ENCODE measurements at regions not wholly inside any gene's neighbourhood (a gene's known extent, or its start where the extent isn't known, plus 50 kb on each side); places are given as distances from the start of the nearest gene placed in this dataset.

GRCh38 chr5:118193194-118193905, 795.0 kb downstream of the DTWD2 start:
- no peaks in the 10 kb centered on the region for H3K4me1 ChIP-seq (ENCODE audit: control insufficient read depth, extremely low read depth, insufficient read depth, low read length)
- no peaks in the 10 kb centered on the region for H3K9me1 ChIP-seq (ENCODE audit: control insufficient read depth, extremely low read depth, insufficient read depth, low read length)
- H4K20me1 ChIP-seq (ENCODE audit: control insufficient read depth, extremely low read depth, insufficient read depth, low read length) = no peaks in the 10 kb centered on the region
- H3K9me3 ChIP-seq (ENCODE audit: control insufficient read depth, low read depth, low read length) = no peaks in the 10 kb centered on the region
- H2AFZ ChIP-seq (ENCODE audit: control insufficient read depth, low read length) = no peak overlapping the region
- dilution Hi-C loops (cut with MboI; ENCODE audit: extremely low pct_ligation_motif_present, low sequenced_read_pairs) = no loop called here
- H3K4me3 ChIP-seq (ENCODE audit: control insufficient read depth in 2 of 3, extremely low read depth in 1 of 3, insufficient read depth in 2 of 3, low read depth in 1 of 3, low read length in 3 of 3) = no peak overlapping the region
- H3K4me2 ChIP-seq (ENCODE audit: control insufficient read depth, extremely low read depth, insufficient read depth, low read depth, low read length) = no peak overlapping the region
- H3K9ac ChIP-seq (ENCODE audit: control insufficient read depth, extremely low read depth, insufficient read depth, low read length) = no peak overlapping the region
- H3K27me3 ChIP-seq (ENCODE audit: control insufficient read depth, extremely low read depth, insufficient read depth, low read length) = no peaks in the 10 kb centered on the region
- TF ChIP-seq EZH2 (IDR thresholded peaks at IDR 0.05; ENCODE audit: low read length) (no peak), CTCF (optimal IDR thresholded peaks at IDR 0.05 in 1 of 3, IDR thresholded peaks at IDR 0.05 in 1 of 3, conservative IDR thresholded peaks at IDR 0.05 in 1 of 3; ENCODE audit: extremely low read depth in 1 of 3, insufficient read depth in 2 of 3, low read length in 3 of 3) (no peak)
- no peak overlapping the region for H3K27ac ChIP-seq (ENCODE audit: control insufficient read depth, insufficient read depth, low read length)
- H3K79me2 ChIP-seq (ENCODE audit: control insufficient read depth, insufficient read depth, low read length) = no peaks in the 10 kb centered on the region
- no peak for FAIRE-seq
- no peaks in the 10 kb centered on the region for H3K36me3 ChIP-seq (ENCODE audit: control insufficient read depth in 2 of 2, extremely low read depth in 1 of 2, insufficient read depth in 2 of 2, low read length in 2 of 2)
- DNase-seq (ENCODE audit: low read depth, low spot score) = no peak

GRCh38 chr5:118185018-118185417, 803.3 kb downstream of the DTWD2 start:
- no peak overlapping the region for H3K4me2 ChIP-seq (ENCODE audit: control insufficient read depth, extremely low read depth, insufficient read depth, low read depth, low read length)
- H3K9ac ChIP-seq (ENCODE audit: control insufficient read depth, extremely low read depth, insufficient read depth, low read length) = no peak overlapping the region
- no peaks in the 10 kb centered on the region for H3K36me3 ChIP-seq (ENCODE audit: control insufficient read depth in 2 of 2, extremely low read depth in 1 of 2, insufficient read depth in 2 of 2, low read length in 2 of 2)
- H3K27me3 ChIP-seq (ENCODE audit: control insufficient read depth, extremely low read depth, insufficient read depth, low read length) = no peaks in the 10 kb centered on the region
- H3K4me3 ChIP-seq (ENCODE audit: control insufficient read depth in 2 of 3, extremely low read depth in 1 of 3, insufficient read depth in 2 of 3, low read depth in 1 of 3, low read length in 3 of 3) = no peak overlapping the region
- TF ChIP-seq CTCF (optimal IDR thresholded peaks at IDR 0.05 in 1 of 3, IDR thresholded peaks at IDR 0.05 in 1 of 3, conservative IDR thresholded peaks at IDR 0.05 in 1 of 3; ENCODE audit: extremely low read depth in 1 of 3, insufficient read depth in 2 of 3, low read length in 3 of 3) = no peak
- no peak for TF ChIP-seq EZH2 (IDR thresholded peaks at IDR 0.05; ENCODE audit: low read length)
- H3K4me1 ChIP-seq (ENCODE audit: control insufficient read depth, extremely low read depth, insufficient read depth, low read length) = no peaks in the 10 kb centered on the region
- DNase-seq (ENCODE audit: low read depth, low spot score) = no peak
- dilution Hi-C loops (cut with MboI; ENCODE audit: extremely low pct_ligation_motif_present, low sequenced_read_pairs) = no loop called here
- no peak for FAIRE-seq
- no peaks in the 10 kb centered on the region for H3K9me3 ChIP-seq (ENCODE audit: control insufficient read depth, low read depth, low read length)
- H2AFZ ChIP-seq (ENCODE audit: control insufficient read depth, low read length) = no peak overlapping the region
- no peaks in the 10 kb centered on the region for H4K20me1 ChIP-seq (ENCODE audit: control insufficient read depth, extremely low read depth, insufficient read depth, low read length)
- H3K27ac ChIP-seq (ENCODE audit: control insufficient read depth, insufficient read depth, low read length) = no peak overlapping the region
- no peaks in the 10 kb centered on the region for H3K9me1 ChIP-seq (ENCODE audit: control insufficient read depth, extremely low read depth, insufficient read depth, low read length)
- H3K79me2 ChIP-seq (ENCODE audit: control insufficient read depth, insufficient read depth, low read length) = no peaks in the 10 kb centered on the region

Data from keratinocyte (primary cell).